Lower leg skin (tissue), 4 donors: ENCODE measurements at regions not wholly inside any gene's neighbourhood (a gene's known extent, or its start where the extent isn't known, plus 50 kb on each side); places are given as distances from the start of the nearest gene placed in this dataset.

Experiments used
- DNase-seq, 2 donors: peaks; one replicate each; pipeline ENCODE4 v3.0.0-alpha.2; 2019; ENCODE audit warnings: low spot score in 2 of 2
- H3K4me3 ChIP-seq: fragments of 200-600 bp; sonication (generic); 2 replicates; pipeline ENCODE4 v1.5.1; 2017; ENCODE audit warnings: mild to moderate bottlenecking, low read depth; ENCODE audit not compliant: poor library complexity, severe bottlenecking
- CTCF ChIP-seq, 3 donors: fragments of 450-650 bp; IDR thresholded peaks; one replicate each; pipeline ENCODE4 v1.5.1; 2016; ENCODE audit warnings: antibody characterized with exemption in 3 of 3, mild to moderate bottlenecking in 3 of 3, moderate library complexity in 2 of 3
- POLR2A ChIP-seq, 2 donors: fragments of 450-650 bp; IDR thresholded peaks; one replicate each; pipeline ENCODE4 v1.6.1; 2016 to 2017; ENCODE audit warnings: antibody characterized with exemption in 2 of 2, mild to moderate bottlenecking in 1 of 2, moderate library complexity in 1 of 2
- WGBS, 2 donors: methylation state at CpG; one replicate each; pipeline ENCODE4 v1.1.5; 2018; 5-methylcytosine and 5-hydroxymethylcytosine counted together
- intact Hi-C: fragments of 100-400 bp; cut with DNase I; formaldehyde crosslinking; loops from one replicate; pipeline ENCODE4 v1.15.0; 2023; ENCODE audit warnings: low total_unique reads

- DNase-seq: no peak
- no peak overlapping the region for H3K4me3 ChIP-seq
- TF ChIP-seq CTCF (IDR thresholded peaks at IDR 0.05) (no peak), POLR2A (IDR thresholded peaks at IDR 0.05) (no peak)
- intact Hi-C loops: no loop called here
- WGBS, 2 donors: 91 to 94% methylated on average over 5 of the region's 5 CpGs
Observed at GRCh38 chr1:212526111-212526491, 82.5 kb upstream of the ATF3 start.

- no peak for DNase-seq
- intact Hi-C loops: no loop called here
- TF ChIP-seq CTCF (IDR thresholded peaks at IDR 0.05) (no peak), POLR2A (IDR thresholded peaks at IDR 0.05) (no peak)
- WGBS, 2 donors: 78 to 79% methylated on average over 1 of the region's 1 CpG
- H3K4me3 ChIP-seq: no peak overlapping the region
Observed at GRCh38 chr1:212528501-212528900, 80.1 kb upstream of the ATF3 start.

DNA sequence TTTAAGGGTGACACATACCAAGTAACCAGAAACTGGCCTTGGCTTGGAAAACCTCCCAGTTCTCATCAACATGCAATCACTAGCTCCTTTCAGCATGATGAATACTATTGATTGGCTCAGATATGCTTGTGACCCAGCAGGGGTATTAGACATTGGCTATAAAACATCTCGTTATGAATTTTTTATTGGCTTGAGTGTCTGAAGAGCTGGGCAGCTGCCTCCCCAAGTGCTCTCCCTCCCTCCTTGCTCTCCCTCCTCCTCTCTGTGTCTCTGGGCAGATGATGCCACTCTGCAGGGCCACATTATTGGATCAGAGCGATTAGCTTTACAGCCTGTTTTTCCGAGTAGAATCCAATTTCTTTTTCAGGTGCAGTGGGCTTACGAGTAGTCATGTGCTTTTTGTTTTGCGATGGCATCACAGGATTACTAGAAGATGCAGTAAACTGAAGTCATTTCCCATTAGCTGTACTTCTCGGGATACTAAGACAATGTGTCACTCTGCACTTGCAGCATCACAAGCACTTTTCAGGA, 79.3 kb upstream of the ATF3 start:
- intact Hi-C loops: no loop called here
- TF ChIP-seq POLR2A (IDR thresholded peaks at IDR 0.05) (no peak), CTCF (IDR thresholded peaks at IDR 0.05) (no peak)
- no peak for DNase-seq
- no peak overlapping the region for H3K4me3 ChIP-seq
- 72 to 82% methylated on average over 5 to 6 of the region's 6 CpGs for WGBS, 2 donors

GRCh38 chr1:212531267-212531666, 77.3 kb upstream of the ATF3 start:
- WGBS, 2 donors: 72 to 78% methylated on average over 3 of the region's 3 CpGs
- intact Hi-C loops: no loop called here
- TF ChIP-seq POLR2A (IDR thresholded peaks at IDR 0.05): no peak
- no peak for TF ChIP-seq CTCF (IDR thresholded peaks at IDR 0.05)
- no peak overlapping the region for H3K4me3 ChIP-seq
- DNase-seq: no peak

DNA sequence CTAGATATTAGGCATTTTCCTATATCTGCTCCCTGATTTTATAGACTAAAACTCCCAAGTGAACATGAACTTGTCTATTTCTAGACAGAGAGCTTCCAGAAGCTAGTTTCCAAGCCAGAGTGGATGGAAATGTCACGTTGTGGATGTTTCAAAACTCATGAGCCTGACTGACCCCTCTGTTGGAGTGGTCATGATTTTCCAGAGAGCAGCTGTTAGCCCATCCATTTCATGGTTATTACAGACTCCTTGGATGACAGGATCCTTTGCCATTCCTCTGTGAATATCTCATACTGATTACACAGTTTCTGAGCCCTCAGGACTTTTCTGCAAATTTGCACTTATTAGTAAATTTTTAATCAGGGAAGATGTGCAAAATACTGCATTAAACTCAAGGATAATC, 76.8 kb upstream of the ATF3 start:
- TF ChIP-seq POLR2A (IDR thresholded peaks at IDR 0.05) (no peak), CTCF (IDR thresholded peaks at IDR 0.05) (no peak)
- intact Hi-C loops: no loop called here
- no peak for DNase-seq
- WGBS, 2 donors: 59 to 60% methylated on average over 1 of the region's 1 CpG
- H3K4me3 ChIP-seq: no peak overlapping the region

DNA sequence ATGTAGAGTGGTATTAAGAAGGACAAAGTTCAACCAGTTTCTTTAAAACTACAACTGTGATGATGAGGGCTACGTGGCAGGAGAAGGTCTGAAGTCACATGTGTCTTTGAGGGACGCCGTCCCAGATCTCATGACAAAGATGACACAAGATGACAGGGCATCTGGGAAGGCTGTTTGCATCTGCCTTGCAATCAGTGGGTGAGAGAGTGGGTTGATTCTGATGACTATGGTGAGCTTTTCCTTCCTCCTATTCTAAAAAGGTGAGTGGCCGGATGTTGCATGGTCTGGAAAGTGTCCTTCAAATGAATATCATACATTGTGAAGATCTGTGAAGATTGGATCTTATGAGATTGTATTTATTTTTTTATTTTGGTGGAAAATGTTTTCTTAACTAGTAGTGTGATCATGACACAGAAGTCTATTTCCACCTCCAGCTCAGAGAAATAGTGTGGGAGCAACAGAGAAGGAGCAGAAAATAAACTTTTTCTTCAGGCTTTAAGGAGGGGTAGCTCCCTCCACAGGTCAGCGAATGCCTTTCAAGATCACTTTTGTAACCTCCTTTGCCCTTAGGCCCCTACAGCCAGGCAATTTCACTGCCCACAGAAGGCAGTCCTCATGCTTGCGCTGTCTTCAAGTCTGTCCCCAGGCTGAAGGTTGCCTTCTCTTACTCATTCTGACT, 76.0 kb upstream of the ATF3 start:
- no peak for TF ChIP-seq POLR2A (IDR thresholded peaks at IDR 0.05)
- no peak for TF ChIP-seq CTCF (IDR thresholded peaks at IDR 0.05)
- WGBS, 2 donors: 78 to 85% methylated on average over 6 of the region's 6 CpGs
- H3K4me3 ChIP-seq: no peak overlapping the region
- intact Hi-C loops: no loop called here
- no peak for DNase-seq
